ENCODE measurements at regions not wholly inside any gene's neighbourhood (a gene's known extent, or its start where the extent isn't known, plus 50 kb on each side); places are given as distances from the start of the nearest gene placed in this dataset.

- no peak for TF ChIP-seq CTCF (IDR thresholded peaks at IDR 0.05; ENCODE audit: control extremely low read depth, extremely low read depth, low read depth, missing control alignments)
- DNase-seq (ENCODE audit: extremely low spot score), result no peak
- CTCF ChIA-PET, result interaction anchor here (1.1 kb wide), 1 partner anchor 9 kb away, joined by 3 read pairs; no protein-coding TSS in a partner anchor
- POLR2A ChIA-PET, result no interaction called here
These were observed 64.9 kb upstream of the GNG12 start for GRCh38 chr1:67898033-67898726.

- ChIA-PET CTCF (interaction anchor here (1.1 kb wide), 1 partner anchor 10 kb away, joined by 3 read pairs; no protein-coding TSS in a partner anchor), POLR2A (no interaction called here)
- DNase-seq (ENCODE audit: extremely low spot score), result no peak
- TF ChIP-seq CTCF (IDR thresholded peaks at IDR 0.05; ENCODE audit: control extremely low read depth, extremely low read depth, low read depth, missing control alignments), result no peak
These were observed 64.1 kb upstream of the GNG12 start for GRCh38 chr1:67897270-67897949.

GRCh38 chr1:67896826-67897225 is 63.6 kb upstream of the GNG12 start:
- CTCF ChIA-PET, result interaction anchor here (1.1 kb wide), 1 partner anchor 10 kb away, joined by 3 read pairs; no protein-coding TSS in a partner anchor
- TF ChIP-seq CTCF (IDR thresholded peaks at IDR 0.05; ENCODE audit: control extremely low read depth, extremely low read depth, low read depth, missing control alignments), result no peak
- DNase-seq (ENCODE audit: extremely low spot score), result no peak
- POLR2A ChIA-PET, result no interaction called here

GRCh38 chr1:67894981-67895735 is 61.9 kb upstream of the GNG12 start:
- no peak for DNase-seq (ENCODE audit: extremely low spot score)
- no peak for TF ChIP-seq CTCF (IDR thresholded peaks at IDR 0.05; ENCODE audit: control extremely low read depth, extremely low read depth, low read depth, missing control alignments)
- POLR2A ChIA-PET, result no interaction called here
- CTCF ChIA-PET, result no interaction called here

- CTCF ChIA-PET, result no interaction called here
- TF ChIP-seq CTCF (IDR thresholded peaks at IDR 0.05; ENCODE audit: control extremely low read depth, extremely low read depth, low read depth, missing control alignments), result no peak
- no peak for DNase-seq (ENCODE audit: extremely low spot score)
- POLR2A ChIA-PET, result no interaction called here
These were observed 59.8 kb upstream of the GNG12 start for GRCh38 chr1:67893126-67893495.

GRCh38 chr1:67892476-67893125 is 59.3 kb upstream of the GNG12 start:
- ChIA-PET CTCF (no interaction called here), POLR2A (no interaction called here)
- DNase-seq (ENCODE audit: extremely low spot score), result no peak
- TF ChIP-seq CTCF (IDR thresholded peaks at IDR 0.05; ENCODE audit: control extremely low read depth, extremely low read depth, low read depth, missing control alignments), result no peak

Data from GM10248 (cell line).